ENCODE measurements at regions not wholly inside any gene's neighbourhood (a gene's known extent, or its start where the extent isn't known, plus 50 kb on each side); places are given as distances from the start of the nearest gene placed in this dataset.
A peak's percentile ranks its signal among the peaks of the same experiment; 100 is the strongest.
"Not testable (repeated sequence)": the region's sequence is repeated elsewhere in the genome, so short reads cannot be mapped to it uniquely, and the experiment has no call there.

- Histone ChIP-seq H3K4me1 (ENCODE audit: insufficient read depth, low read length, poor library complexity, severe bottlenecking) (peaks cover 26% of the 10 kb centered on the region), H3K27ac (ENCODE audit: low read depth, low read length, poor library complexity, severe bottlenecking) (no peak overlapping the region), H3K4me2 (ENCODE audit: low read length) (no peak overlapping the region), H2AFZ (ENCODE audit: low read length) (0 out of 2 replicates have a peak overlapping the region, but pooled peaks have one; percentile 39), H3K9me3 (ENCODE audit: low read length) (no peaks in the 10 kb centered on the region), H3K36me3 (ENCODE audit: insufficient read depth, low read length) (no peaks in the 10 kb centered on the region), H4K20me1 (ENCODE audit: insufficient read depth, low read length) (no peaks in the 10 kb centered on the region), H3K4me3 (ENCODE audit: low read depth, low read length, poor library complexity, severe bottlenecking) (no peak overlapping the region), H3K79me2 (ENCODE audit: insufficient read depth, low read depth, low read length) (no peaks in the 10 kb centered on the region), H3K9me2 (ENCODE audit: insufficient read depth, low read length) (no peaks in the 10 kb centered on the region)
- no TSS peak for BruUV-seq (replicated peaks)
- TF ChIP-seq EZH2phosphoT487 (IDR thresholded peaks at IDR 0.05; ENCODE audit: borderline replicate concordance, low read depth, low read length) (no peak), CTCF (conservative IDR thresholded peaks at IDR 0.05; ENCODE audit: low read length) (no peak)
- intact Hi-C loops (cut with micrococcal nuclease; ENCODE audit: unreplicated experiment) = no loop called here
- ChIA-PET POLR2A (interaction anchor here (0.6 to 1.5 kb wide), 6 partner anchors 12 to 267 kb away, joined by 3 to 5 read pairs (median 4); no protein-coding TSS in a partner anchor), CTCF (ENCODE audit: unreplicated experiment) (no interaction called here)
- DNase-seq (ENCODE audit: low spot score) = no peak
Measured at GRCh38 chr13:40368127-40368891, 298.1 kb downstream of the FOXO1 start.

- no peaks in the 10 kb centered on the region for H3K9me3 ChIP-seq (ENCODE audit: low read length)
- H3K79me2 ChIP-seq (ENCODE audit: insufficient read depth, low read depth, low read length) = no peaks in the 10 kb centered on the region
- H3K36me3 ChIP-seq (ENCODE audit: insufficient read depth, low read length) = no peaks in the 10 kb centered on the region
- H4K20me1 ChIP-seq (ENCODE audit: insufficient read depth, low read length) = no peaks in the 10 kb centered on the region
- no peak for DNase-seq (ENCODE audit: low spot score)
- POLR2A ChIA-PET = interaction anchor here (0.5 to 1.3 kb wide), 3 partner anchors 37 to 388 kb away, joined by 3 to 9 read pairs (median 3); no protein-coding TSS in a partner anchor
- CTCF ChIA-PET (ENCODE audit: unreplicated experiment) = no interaction called here
- H2AFZ ChIP-seq (ENCODE audit: low read length) = no peak overlapping the region
- peaks cover 23% of the 10 kb centered on the region for H3K4me1 ChIP-seq (ENCODE audit: insufficient read depth, low read length, poor library complexity, severe bottlenecking)
- intact Hi-C loops (cut with micrococcal nuclease; ENCODE audit: unreplicated experiment) = no loop called here
- H3K9me2 ChIP-seq (ENCODE audit: insufficient read depth, low read length) = no peaks in the 10 kb centered on the region
- no peak overlapping the region for H3K4me3 ChIP-seq (ENCODE audit: low read depth, low read length, poor library complexity, severe bottlenecking)
- no peak overlapping the region for H3K27ac ChIP-seq (ENCODE audit: low read depth, low read length, poor library complexity, severe bottlenecking)
- no TSS peak for BruUV-seq (replicated peaks)
- H3K4me2 ChIP-seq (ENCODE audit: low read length) = no peak overlapping the region
- no peak for TF ChIP-seq EZH2phosphoT487 (IDR thresholded peaks at IDR 0.05; ENCODE audit: borderline replicate concordance, low read depth, low read length)
- TF ChIP-seq CTCF (conservative IDR thresholded peaks at IDR 0.05; ENCODE audit: low read length) = no peak
Measured at GRCh38 chr13:40370661-40371060, 295.8 kb downstream of the FOXO1 start.

DNA sequence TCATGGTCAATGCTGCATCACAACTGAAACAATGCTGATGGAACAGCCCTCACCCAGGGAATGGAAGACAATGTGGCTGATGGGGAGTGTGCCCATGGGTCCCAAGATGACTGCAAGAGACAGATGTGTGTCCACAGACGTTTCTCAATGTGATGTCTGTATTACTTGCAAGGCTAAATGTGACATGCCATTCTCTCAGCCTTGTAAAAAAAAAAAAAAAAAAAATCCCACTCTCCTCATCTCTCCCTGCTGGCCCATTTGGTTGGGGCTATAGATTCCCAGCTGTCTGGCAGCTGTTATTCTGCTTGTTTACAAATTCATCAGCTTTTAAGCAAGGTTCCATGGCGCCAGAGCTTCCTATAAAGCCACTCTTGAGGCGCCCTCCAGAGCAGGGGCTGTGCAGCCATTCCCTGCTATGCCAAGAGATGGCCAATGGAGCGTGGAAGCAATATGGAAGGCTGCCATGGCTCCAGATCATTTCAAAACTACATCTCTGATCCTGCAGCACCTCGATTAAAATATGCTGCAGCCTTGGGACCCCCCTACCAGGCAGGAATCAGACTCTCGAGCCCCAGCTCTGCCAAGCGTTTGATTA, 294.8 kb downstream of the FOXO1 start:
- DNase-seq (ENCODE audit: low spot score) = no peak
- H3K36me3 ChIP-seq (ENCODE audit: insufficient read depth, low read length) = no peaks in the 10 kb centered on the region
- H3K9me2 ChIP-seq (ENCODE audit: insufficient read depth, low read length) = no peaks in the 10 kb centered on the region
- no peaks in the 10 kb centered on the region for H3K9me3 ChIP-seq (ENCODE audit: low read length)
- H3K27ac ChIP-seq (ENCODE audit: low read depth, low read length, poor library complexity, severe bottlenecking) = no peak overlapping the region
- CTCF ChIA-PET (ENCODE audit: unreplicated experiment) = no interaction called here
- no peaks in the 10 kb centered on the region for H3K79me2 ChIP-seq (ENCODE audit: insufficient read depth, low read depth, low read length)
- no peak overlapping the region for H2AFZ ChIP-seq (ENCODE audit: low read length)
- intact Hi-C loops (cut with micrococcal nuclease; ENCODE audit: unreplicated experiment) = no loop called here
- peaks cover 20% of the 10 kb centered on the region for H3K4me1 ChIP-seq (ENCODE audit: insufficient read depth, low read length, poor library complexity, severe bottlenecking)
- H3K4me3 ChIP-seq (ENCODE audit: low read depth, low read length, poor library complexity, severe bottlenecking) = no peak overlapping the region
- POLR2A ChIA-PET = interaction anchor here (0.6 to 1.1 kb wide), 3 partner anchors 61 to 110 kb away, joined by 3 read pairs; no protein-coding TSS in a partner anchor
- TF ChIP-seq EZH2phosphoT487 (IDR thresholded peaks at IDR 0.05; ENCODE audit: borderline replicate concordance, low read depth, low read length) (no peak), CTCF (conservative IDR thresholded peaks at IDR 0.05; ENCODE audit: low read length) (no peak)
- BruUV-seq (replicated peaks) = no TSS peak
- H4K20me1 ChIP-seq (ENCODE audit: insufficient read depth, low read length) = no peaks in the 10 kb centered on the region
- H3K4me2 ChIP-seq (ENCODE audit: low read length) = no peak overlapping the region

DNA sequence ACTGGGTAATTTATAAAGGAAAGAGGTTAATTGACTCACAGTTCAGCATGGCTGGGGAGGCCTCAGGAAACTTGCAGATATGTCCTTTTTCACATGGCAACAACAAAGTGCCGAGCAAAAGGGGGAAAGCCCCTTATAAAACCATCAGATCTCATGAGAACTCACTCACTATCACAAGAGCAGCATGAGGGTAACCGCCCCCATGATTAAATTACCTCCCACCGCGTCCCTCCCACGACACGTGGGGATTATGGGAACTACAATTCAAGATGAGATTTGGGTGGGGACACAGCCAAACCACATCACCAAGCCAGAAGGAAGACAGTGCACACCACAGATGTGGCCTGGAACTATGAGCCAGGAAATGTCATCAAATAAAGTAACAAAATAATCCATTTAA, 292.8 kb downstream of the FOXO1 start:
- H4K20me1 ChIP-seq (ENCODE audit: insufficient read depth, low read length); DNase-seq (ENCODE audit: low spot score); BruUV-seq (replicated peaks); POLR2A ChIA-PET; H3K36me3 ChIP-seq (ENCODE audit: insufficient read depth, low read length); intact Hi-C loops (cut with micrococcal nuclease; ENCODE audit: unreplicated experiment); H3K4me3 ChIP-seq (ENCODE audit: low read depth, low read length, poor library complexity, severe bottlenecking); H3K27ac ChIP-seq (ENCODE audit: low read depth, low read length, poor library complexity, severe bottlenecking); H3K9me3 ChIP-seq (ENCODE audit: low read length); H3K4me2 ChIP-seq (ENCODE audit: low read length); H2AFZ ChIP-seq (ENCODE audit: low read length); H3K9me2 ChIP-seq (ENCODE audit: insufficient read depth, low read length); H3K79me2 ChIP-seq (ENCODE audit: insufficient read depth, low read depth, low read length): not testable (repeated sequence)
- CTCF ChIA-PET (ENCODE audit: unreplicated experiment) = interaction anchor here (0.6 kb wide), 1 partner anchor 58 kb away, joined by 3 read pairs; no protein-coding TSS in a partner anchor
- peaks cover 17% of the 10 kb centered on the region for H3K4me1 ChIP-seq (ENCODE audit: insufficient read depth, low read length, poor library complexity, severe bottlenecking)
